AG10803 (cell line): ENCODE measurements at regions not wholly inside any gene's neighbourhood (a gene's known extent, or its start where the extent isn't known, plus 50 kb on each side); places are given as distances from the start of the nearest gene placed in this dataset.

Source experiments
- DNase-seq: peaks from one replicate; pipeline ENCODE4 v3.0.0; 2010; ENCODE audit warnings: low read depth
- H3K4me3 ChIP-seq: 2 replicates; pipeline ENCODE4 v1.5.1; 2011; ENCODE audit warnings: mild to moderate bottlenecking, low read length, control low read depth
- TF ChIP-seq, protein P1 (sequence below): conservative IDR thresholded peaks from 2 replicates; pipeline ENCODE4 v1.5.1; 2011; ENCODE audit warnings: mild to moderate bottlenecking, low read length, control low read depth, inconsistent platforms

DNA sequence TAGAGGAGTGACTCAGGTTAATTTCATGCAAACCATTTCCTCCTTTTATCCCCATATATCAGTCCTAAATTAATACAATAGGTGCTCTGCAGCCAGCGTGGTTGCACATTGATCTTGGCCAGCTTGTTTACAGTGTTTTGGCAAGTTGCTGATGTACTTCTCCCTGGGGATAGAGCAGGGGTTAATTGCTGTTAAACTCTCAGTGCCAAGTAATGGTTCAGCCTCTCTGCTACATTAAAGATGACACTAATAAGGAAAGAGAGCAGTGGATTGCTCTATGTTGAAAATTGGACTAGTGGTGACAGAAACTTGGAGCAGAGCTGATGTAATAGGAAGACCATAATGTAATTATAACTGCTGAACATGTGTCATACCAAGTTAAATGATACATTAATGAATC, 717.5 kb downstream of the RERGL start:
- no peak overlapping the region for H3K4me3 ChIP-seq
- no peak for DNase-seq
- TF ChIP-seq, protein P1, sequence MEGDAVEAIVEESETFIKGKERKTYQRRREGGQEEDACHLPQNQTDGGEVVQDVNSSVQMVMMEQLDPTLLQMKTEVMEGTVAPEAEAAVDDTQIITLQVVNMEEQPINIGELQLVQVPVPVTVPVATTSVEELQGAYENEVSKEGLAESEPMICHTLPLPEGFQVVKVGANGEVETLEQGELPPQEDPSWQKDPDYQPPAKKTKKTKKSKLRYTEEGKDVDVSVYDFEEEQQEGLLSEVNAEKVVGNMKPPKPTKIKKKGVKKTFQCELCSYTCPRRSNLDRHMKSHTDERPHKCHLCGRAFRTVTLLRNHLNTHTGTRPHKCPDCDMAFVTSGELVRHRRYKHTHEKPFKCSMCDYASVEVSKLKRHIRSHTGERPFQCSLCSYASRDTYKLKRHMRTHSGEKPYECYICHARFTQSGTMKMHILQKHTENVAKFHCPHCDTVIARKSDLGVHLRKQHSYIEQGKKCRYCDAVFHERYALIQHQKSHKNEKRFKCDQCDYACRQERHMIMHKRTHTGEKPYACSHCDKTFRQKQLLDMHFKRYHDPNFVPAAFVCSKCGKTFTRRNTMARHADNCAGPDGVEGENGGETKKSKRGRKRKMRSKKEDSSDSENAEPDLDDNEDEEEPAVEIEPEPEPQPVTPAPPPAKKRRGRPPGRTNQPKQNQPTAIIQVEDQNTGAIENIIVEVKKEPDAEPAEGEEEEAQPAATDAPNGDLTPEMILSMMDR = no peak

DNA sequence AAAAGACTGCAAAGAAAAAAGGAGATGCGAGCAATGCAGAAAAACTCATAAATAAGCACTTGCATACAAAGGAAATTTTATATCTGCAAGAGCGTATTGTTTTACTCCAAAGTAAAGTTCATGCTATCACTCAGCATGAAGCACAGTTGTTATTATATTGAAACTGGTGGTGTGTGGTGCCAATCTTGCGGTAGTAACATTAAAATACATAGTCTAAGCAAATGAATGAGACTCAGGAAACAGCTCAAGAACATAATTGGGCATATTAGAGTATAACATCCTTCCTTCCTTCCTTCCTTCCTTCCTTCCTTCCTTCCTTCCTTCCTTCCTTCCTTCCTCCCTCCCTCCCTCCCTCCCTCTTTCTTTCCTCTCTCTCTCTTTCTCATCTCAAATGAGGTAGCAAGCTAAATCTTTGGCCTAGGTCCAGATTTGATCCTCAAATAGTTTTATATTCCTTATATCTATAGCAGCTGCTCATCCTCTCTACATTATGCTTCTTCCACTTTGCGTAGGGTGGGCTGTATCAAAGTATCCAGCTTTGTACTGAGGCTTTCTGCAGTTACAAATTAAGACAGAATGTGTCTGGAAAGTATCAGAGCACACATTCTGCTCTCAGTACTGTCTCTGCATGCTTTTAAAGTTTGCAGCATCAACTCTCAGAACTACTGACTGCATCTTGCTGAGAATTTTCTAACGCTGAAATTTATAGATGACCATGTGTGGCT, 718.3 kb downstream of the RERGL start:
- TF ChIP-seq, protein P1 = no peak
- H3K4me3 ChIP-seq = no peak overlapping the region
- DNase-seq = no peak

DNA sequence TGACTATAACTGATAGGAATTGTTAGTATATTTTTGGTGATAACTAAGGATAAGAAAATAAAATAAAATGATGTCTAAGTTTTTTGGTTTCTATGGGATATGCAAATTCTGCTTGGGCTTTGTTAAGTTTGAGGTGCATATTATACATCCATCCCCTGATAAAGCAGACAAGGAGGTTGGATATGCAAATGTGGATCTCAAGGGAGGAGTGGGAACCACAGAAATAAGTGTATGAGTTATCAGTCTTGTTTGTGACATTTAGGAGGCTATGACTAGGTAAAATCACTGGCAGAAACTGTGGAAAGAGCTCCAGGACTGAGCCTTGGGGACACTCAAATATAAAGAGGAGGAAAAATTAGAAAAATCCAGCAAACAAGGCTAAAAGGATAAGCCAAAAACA, 719.4 kb downstream of the RERGL start:
- TF ChIP-seq, protein P1 = no peak
- H3K4me3 ChIP-seq = no peak overlapping the region
- no peak for DNase-seq

DNA sequence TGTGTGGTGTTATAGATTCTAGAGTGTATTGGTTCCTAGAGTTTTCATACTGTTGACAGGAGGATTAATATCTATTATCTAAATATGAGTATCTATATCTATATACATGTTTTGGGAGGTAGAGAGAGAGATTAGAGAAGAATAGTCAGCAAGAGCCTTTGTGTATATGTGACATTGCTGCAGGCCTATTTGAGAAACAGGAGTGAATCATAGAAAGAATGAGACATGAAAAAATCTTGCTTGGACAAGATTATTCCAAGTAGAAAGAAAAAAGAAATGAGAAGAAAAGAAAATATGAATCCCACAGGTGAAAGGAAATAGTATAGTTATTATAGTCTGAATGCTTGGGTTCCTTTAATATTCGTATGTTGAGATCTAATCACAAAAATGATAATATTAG, 720.4 kb downstream of the RERGL start:
- DNase-seq = no peak
- TF ChIP-seq, protein P1 = no peak
- no peak overlapping the region for H3K4me3 ChIP-seq

DNA sequence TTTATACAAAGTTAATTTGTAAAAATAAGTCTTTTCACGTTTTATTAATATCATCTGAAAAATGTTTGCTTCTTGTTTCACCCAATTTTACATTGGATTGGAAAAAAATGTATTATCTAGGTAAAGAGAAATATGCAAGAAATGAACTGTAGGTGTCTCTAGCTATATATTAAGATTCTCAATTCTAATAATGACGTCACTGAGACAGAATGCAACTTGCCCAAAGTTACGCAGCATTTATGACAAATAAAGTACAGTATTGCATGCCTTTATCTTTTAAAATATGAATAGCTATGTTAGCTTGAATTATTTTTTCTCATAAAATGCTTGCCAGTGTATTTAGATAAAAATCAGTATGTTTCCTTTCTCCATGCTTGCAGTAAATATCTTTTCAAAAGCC, 728.8 kb downstream of the RERGL start:
- TF ChIP-seq, protein P1 = no peak
- no peak for DNase-seq
- no peak overlapping the region for H3K4me3 ChIP-seq

DNA sequence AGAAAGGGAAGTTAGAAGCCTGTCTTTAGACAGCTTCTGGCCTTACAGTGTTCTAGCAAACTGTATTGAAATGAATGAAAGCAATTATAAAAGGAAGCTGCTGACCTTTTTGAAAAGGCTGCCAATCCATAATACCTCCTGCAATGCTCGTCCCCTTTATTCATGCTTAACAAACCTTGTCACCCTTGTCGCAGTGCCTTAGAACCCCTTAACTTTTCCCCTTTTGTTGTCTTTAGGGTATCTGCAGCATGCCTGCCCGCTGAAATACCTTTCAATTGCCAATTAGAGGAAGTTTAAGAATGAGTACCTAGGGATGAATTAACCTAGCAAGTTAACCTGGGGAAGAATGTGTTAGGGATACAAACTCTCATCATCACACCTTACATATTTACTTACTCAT, 731.2 kb downstream of the RERGL start:
- TF ChIP-seq, protein P1 = no peak
- no peak for DNase-seq
- H3K4me3 ChIP-seq = no peak overlapping the region

DNA sequence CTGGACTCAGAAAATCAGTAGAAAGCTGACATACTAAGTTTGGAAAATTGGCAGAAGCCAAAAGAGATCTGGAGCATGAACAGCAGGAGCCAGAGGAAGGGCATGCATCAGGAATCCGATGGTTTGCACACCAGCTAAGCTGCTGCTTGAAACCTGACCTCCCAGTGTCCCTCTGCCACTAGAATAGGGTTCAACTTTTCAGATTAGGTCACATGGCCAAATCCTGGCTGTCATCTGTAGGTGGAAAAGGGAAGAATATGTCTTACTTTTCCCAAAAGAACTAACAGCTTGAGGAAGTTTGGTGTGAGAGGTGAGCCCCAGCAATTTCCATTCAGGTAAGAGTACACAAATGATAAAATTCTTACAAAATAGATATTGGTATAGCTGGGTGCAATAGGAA, 732.6 kb downstream of the RERGL start:
- no peak for DNase-seq
- H3K4me3 ChIP-seq = no peak overlapping the region
- TF ChIP-seq, protein P1 = no peak
